ENCODE measurements at regions not wholly inside any gene's neighbourhood (a gene's known extent, or its start where the extent isn't known, plus 50 kb on each side); places are given as distances from the start of the nearest gene placed in this dataset.

GRCh38 chr3:87800516-87800915, 258.3 kb downstream of the CGGBP1 start:
- Histone ChIP-seq H3K4me1 (no peaks in the 10 kb centered on the region), H3K36me3 (no peaks in the 10 kb centered on the region), H3K9me3 (no peaks in the 10 kb centered on the region), H3K4me3 (no peak overlapping the region), H3K27ac (no peak overlapping the region), H3K27me3 (no peaks in the 10 kb centered on the region)
- TF ChIP-seq CTCF (IDR thresholded peaks at IDR 0.05) = no peak
- no peak for DNase-seq (ENCODE audit: low spot score in 2 of 2)
- intact Hi-C loops (cut with DNase I) = no loop called here

- Histone ChIP-seq H3K4me1 (no peaks in the 10 kb centered on the region), H3K27ac (no peak overlapping the region), H3K9me3 (no peaks in the 10 kb centered on the region), H3K27me3 (no peaks in the 10 kb centered on the region), H3K36me3 (no peaks in the 10 kb centered on the region), H3K4me3 (no peak overlapping the region)
- TF ChIP-seq CTCF (IDR thresholded peaks at IDR 0.05) = no peak
- DNase-seq (ENCODE audit: low spot score in 2 of 2) = no peak
- intact Hi-C loops (cut with DNase I) = no loop called here
These were observed 260.2 kb downstream of the CGGBP1 start for GRCh38 chr3:87798567-87798947.

- no peak overlapping the region for H3K4me3 ChIP-seq
- TF ChIP-seq CTCF (IDR thresholded peaks at IDR 0.05) = no peak
- H3K36me3 ChIP-seq = no peaks in the 10 kb centered on the region
- H3K27ac ChIP-seq = no peak overlapping the region
- H3K27me3 ChIP-seq = no peaks in the 10 kb centered on the region
- H3K9me3 ChIP-seq = no peaks in the 10 kb centered on the region
- no peak for DNase-seq (ENCODE audit: low spot score in 2 of 2)
- intact Hi-C loops (cut with DNase I) = no loop called here
- H3K4me1 ChIP-seq = no peaks in the 10 kb centered on the region
These were observed 260.8 kb downstream of the CGGBP1 start for GRCh38 chr3:87797872-87798566.

- H3K4me3 ChIP-seq = no peak overlapping the region
- DNase-seq (ENCODE audit: low spot score in 2 of 2) = no peak
- peaks cover 0 to 4% of the 10 kb centered on the region in 2 donors for H3K4me1 ChIP-seq
- peaks cover 4% of the 10 kb centered on the region for H3K27me3 ChIP-seq
- no peaks in the 10 kb centered on the region for H3K9me3 ChIP-seq
- no peak for TF ChIP-seq CTCF (IDR thresholded peaks at IDR 0.05)
- intact Hi-C loops (cut with DNase I) = no loop called here
- H3K36me3 ChIP-seq = no peaks in the 10 kb centered on the region
- H3K27ac ChIP-seq = no peak overlapping the region
These were observed 262.0 kb downstream of the CGGBP1 start for GRCh38 chr3:87796843-87797185.

- Histone ChIP-seq H3K9me3 (no peaks in the 10 kb centered on the region), H3K36me3 (no peaks in the 10 kb centered on the region), H3K27ac (no peak overlapping the region), H3K27me3 (peaks cover 4% of the 10 kb centered on the region), H3K4me3 (no peak overlapping the region), H3K4me1 (peaks cover 0 to 4% of the 10 kb centered on the region in 2 donors)
- no peak for DNase-seq (ENCODE audit: low spot score in 2 of 2)
- TF ChIP-seq CTCF (IDR thresholded peaks at IDR 0.05) = no peak
- intact Hi-C loops (cut with DNase I) = no loop called here
These were observed 262.5 kb downstream of the CGGBP1 start for GRCh38 chr3:87796137-87796842.
